ENCODE measurements at regions not wholly inside any gene's neighbourhood (a gene's known extent, or its start where the extent isn't known, plus 50 kb on each side); places are given as distances from the start of the nearest gene placed in this dataset.

- H3K27me3 ChIP-seq, result no peaks in the 10 kb centered on the region
- H3K27ac ChIP-seq, result no peak overlapping the region
- TF ChIP-seq CTCF (IDR thresholded peaks at IDR 0.05), result no peak
- H3K9me3 ChIP-seq, result peaks cover 0 to 16% of the 10 kb centered on the region in 2 donors
- DNase-seq (ENCODE audit: low spot score), result no peak
- no peaks in the 10 kb centered on the region for H3K4me1 ChIP-seq
- H3K4me3 ChIP-seq, result no peak overlapping the region
- H3K36me3 ChIP-seq, result no peaks in the 10 kb centered on the region
Measured at GRCh38 chr14:101098177-101098576, 194.7 kb upstream of the RTL1 start.

- Histone ChIP-seq H3K36me3 (no peaks in the 10 kb centered on the region), H3K27me3 (no peaks in the 10 kb centered on the region), H3K9me3 (peaks cover 0 to 16% of the 10 kb centered on the region in 2 donors), H3K4me1 (no peaks in the 10 kb centered on the region), H3K27ac (no peak overlapping the region), H3K4me3 (no peak overlapping the region)
- DNase-seq (ENCODE audit: low spot score), result peak; percentile 18
- TF ChIP-seq CTCF (IDR thresholded peaks at IDR 0.05), result no peak
Measured at GRCh38 chr14:101098641-101099040, 195.1 kb upstream of the RTL1 start.

GRCh38 chr14:101101456-101102056 lies 198.0 kb upstream of the RTL1 start:
- no peaks in the 10 kb centered on the region for H3K36me3 ChIP-seq
- no peak overlapping the region for H3K27ac ChIP-seq
- H3K27me3 ChIP-seq, result no peaks in the 10 kb centered on the region
- TF ChIP-seq CTCF (IDR thresholded peaks at IDR 0.05), result no peak
- no peaks in the 10 kb centered on the region for H3K4me1 ChIP-seq
- peaks cover 0 to 16% of the 10 kb centered on the region in 2 donors for H3K9me3 ChIP-seq
- peak; percentile 46 for DNase-seq (ENCODE audit: low spot score)
- no peak overlapping the region for H3K4me3 ChIP-seq

GRCh38 chr14:101102875-101103274 lies 199.4 kb upstream of the RTL1 start:
- peak; percentile 34 for DNase-seq (ENCODE audit: low spot score)

GRCh38 chr14:101103321-101103901 lies 199.9 kb upstream of the RTL1 start:
- Histone ChIP-seq H3K4me3 (no peak overlapping the region), H3K9me3 (peaks cover 0 to 16% of the 10 kb centered on the region in 2 donors), H3K27ac (no peak overlapping the region), H3K27me3 (no peaks in the 10 kb centered on the region), H3K4me1 (no peaks in the 10 kb centered on the region), H3K36me3 (no peaks in the 10 kb centered on the region)
- TF ChIP-seq CTCF (IDR thresholded peaks at IDR 0.05), result no peak
- peak; percentile 49 for DNase-seq (ENCODE audit: low spot score)

More at GRCh38 chr14:101102875-101103274, 199.4 kb upstream of the RTL1 start:
- no peaks in the 10 kb centered on the region for H3K36me3 ChIP-seq
- no peak overlapping the region for H3K4me3 ChIP-seq
- H3K27me3 ChIP-seq, result no peaks in the 10 kb centered on the region
- H3K9me3 ChIP-seq, result peaks cover 0 to 16% of the 10 kb centered on the region in 2 donors
- no peak overlapping the region for H3K27ac ChIP-seq
- H3K4me1 ChIP-seq, result no peaks in the 10 kb centered on the region
- no peak for TF ChIP-seq CTCF (IDR thresholded peaks at IDR 0.05)

- no peak overlapping the region for H3K27ac ChIP-seq
- H3K4me3 ChIP-seq, result no peak overlapping the region
- no peaks in the 10 kb centered on the region for H3K4me1 ChIP-seq
- DNase-seq (ENCODE audit: low spot score), result peak; percentile 30
- peaks cover 0 to 11% of the 10 kb centered on the region in 2 donors for H3K9me3 ChIP-seq
- no peak for TF ChIP-seq CTCF (IDR thresholded peaks at IDR 0.05)
- H3K36me3 ChIP-seq, result no peaks in the 10 kb centered on the region
- H3K27me3 ChIP-seq, result no peaks in the 10 kb centered on the region
Measured at GRCh38 chr14:101104485-101104884, 201.0 kb upstream of the RTL1 start.

All from right atrium auricular region (tissue), 2 donors.